ENCODE measurements at regions not wholly inside any gene's neighbourhood (a gene's known extent, or its start where the extent isn't known, plus 50 kb on each side); places are given as distances from the start of the nearest gene placed in this dataset.
A peak's percentile ranks its signal among the peaks of the same experiment; 100 is the strongest.

GRCh38 chrX:113059714-113060113, 219.1 kb upstream of the AMOT start:
- no peak for DNase-seq (ENCODE audit: low read depth, low spot score)

GRCh38 chrX:113058634-113059033, 218.0 kb upstream of the AMOT start:
- no peak for DNase-seq (ENCODE audit: low read depth, low spot score)

DNA sequence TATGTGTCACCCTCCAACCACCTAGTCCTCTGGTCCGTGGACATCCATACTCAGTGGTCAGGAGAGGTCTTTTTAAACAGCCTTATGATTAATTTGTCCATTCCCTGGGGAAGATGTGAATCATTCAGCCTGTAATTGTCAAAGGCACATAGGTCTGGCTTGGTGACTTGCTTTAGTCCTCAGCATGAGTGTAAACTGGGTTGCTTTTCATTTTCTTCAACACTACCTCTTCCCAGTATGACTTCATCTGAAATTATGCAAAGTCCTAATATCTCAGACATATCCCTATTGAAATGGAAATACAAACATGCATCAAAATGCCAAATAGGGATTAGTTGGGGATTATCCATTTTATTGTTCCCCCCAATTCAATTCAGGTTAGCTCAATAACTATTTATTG, 208.3 kb upstream of the AMOT start:
- no peak for DNase-seq (ENCODE audit: low read depth, low spot score)

DNA sequence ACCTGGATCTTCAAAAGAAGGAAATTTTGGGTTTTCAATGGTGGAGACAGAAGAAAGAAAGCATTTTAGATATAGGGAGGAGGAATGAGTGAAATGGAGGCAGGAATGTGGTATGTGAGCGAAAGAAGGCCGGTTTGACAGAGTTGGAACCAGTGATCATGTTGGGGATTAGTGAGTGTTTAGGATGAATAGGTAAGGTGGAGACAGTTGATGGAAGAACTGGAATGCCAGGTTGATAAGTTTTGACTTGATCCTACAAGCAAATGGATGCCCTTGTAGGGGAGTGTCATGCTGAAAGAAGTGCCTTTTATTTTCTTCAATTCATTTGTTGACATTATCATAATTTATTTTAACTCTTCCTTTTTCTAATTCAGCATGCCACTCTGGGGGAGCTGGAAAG, 207.8 kb upstream of the AMOT start:
- DNase-seq (ENCODE audit: low read depth, low spot score) = no peak

GRCh38 chrX:113033966-113034680, 193.5 kb upstream of the AMOT start:
- no peak for DNase-seq (ENCODE audit: low read depth, low spot score)

DNA sequence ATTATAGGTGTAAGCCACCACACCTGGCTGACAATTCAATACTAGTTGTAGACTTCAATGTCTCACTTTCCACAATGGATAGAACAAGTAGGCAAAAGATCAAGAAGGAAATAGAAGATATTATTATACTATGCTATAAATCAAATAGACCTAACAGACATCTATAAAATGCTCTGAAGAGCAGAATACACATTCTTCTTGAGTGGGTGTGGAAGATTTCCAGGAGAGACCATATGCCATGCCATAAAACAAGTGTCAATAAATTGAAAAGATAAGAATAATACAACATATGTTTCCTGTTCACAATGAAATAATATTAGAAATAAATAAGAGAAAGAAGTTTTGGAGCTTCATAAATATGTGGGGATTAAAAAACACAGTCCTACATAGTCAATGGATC, 179.3 kb upstream of the AMOT start:
- DNase-seq (ENCODE audit: low read depth, low spot score) = no peak

- DNase-seq (ENCODE audit: low read depth, low spot score) = peak; percentile 7
Observed at GRCh38 chrX:113009837-113010236, 169.2 kb upstream of the AMOT start.

GRCh38 chrX:113009029-113009428, 168.4 kb upstream of the AMOT start:
- peak; percentile 12 for DNase-seq (ENCODE audit: low read depth, low spot score)

DNA sequence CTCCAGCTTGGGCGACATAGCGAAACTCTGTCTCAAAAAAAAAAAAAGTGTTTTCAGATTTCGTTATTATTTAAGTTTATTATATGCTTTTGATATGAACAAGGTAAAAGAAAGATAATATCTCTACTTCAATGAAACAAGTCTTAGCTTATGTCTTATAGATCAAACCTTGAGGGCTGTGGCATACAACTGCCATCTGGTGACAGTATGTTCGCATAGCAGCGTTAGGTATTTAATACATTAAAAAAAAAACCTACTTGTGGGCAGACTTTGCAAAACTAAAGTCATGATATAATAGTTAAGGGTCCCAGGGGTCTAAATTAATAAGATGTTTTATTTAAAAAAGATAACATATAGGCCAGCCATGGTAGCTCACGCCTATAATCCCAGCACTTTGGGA, 161.2 kb upstream of the AMOT start:
- no peak for DNase-seq (ENCODE audit: low read depth, low spot score)

- peak; percentile 14 for DNase-seq (ENCODE audit: low read depth, low spot score)
Observed at GRCh38 chrX:112997991-112998390, 157.4 kb upstream of the AMOT start.

GRCh38 chrX:112991801-112992200, 151.2 kb upstream of the AMOT start:
- no peak for DNase-seq (ENCODE audit: low read depth, low spot score)

DNA sequence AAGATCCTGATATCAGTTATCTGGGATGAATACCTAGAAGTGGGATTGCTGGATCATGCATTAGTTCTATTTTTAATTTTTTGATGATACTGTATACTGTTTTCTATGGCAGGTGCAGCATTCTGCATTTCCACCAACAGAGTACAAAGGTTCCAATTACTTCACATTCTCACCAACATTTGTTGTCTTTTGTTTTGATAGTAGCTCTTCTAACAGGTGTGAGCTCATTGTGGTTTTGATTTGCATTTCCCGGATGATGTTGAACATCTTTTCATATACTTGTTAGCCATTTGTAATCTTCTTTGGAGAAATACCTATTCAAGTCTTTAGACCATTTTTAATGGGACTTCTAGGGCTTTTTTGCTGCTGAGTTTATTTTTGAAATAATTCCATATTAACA, 139.2 kb upstream of the AMOT start:
- no peak for DNase-seq (ENCODE audit: low read depth, low spot score)

GRCh38 chrX:112968351-112969133, 127.9 kb upstream of the AMOT start:
- no peak for DNase-seq (ENCODE audit: low read depth, low spot score)

GRCh38 chrX:112967903-112968302, 127.3 kb upstream of the AMOT start:
- no peak for DNase-seq (ENCODE audit: low read depth, low spot score)

- peak; percentile 45 for DNase-seq (ENCODE audit: low read depth, low spot score)
Observed at GRCh38 chrX:112967341-112967740, 126.7 kb upstream of the AMOT start.

DNA sequence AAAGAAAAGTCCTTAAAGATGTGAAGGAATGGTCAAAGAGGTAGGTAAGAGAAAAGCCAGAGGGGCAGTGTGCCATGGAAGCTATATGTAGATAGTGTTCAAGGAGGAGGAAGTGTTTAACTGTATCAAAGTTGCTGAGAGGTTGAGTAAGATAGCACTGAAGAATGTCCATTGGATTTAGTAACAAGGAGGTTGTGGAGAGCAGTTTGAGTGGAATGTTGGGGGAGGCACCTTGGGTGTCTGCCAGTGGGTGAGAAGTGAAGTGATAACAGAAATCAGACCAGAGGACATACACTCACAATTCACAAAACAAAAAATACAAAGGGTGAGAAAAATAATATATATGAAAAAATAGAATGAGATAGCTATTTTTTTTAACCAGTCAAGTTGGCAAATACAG, 121.3 kb upstream of the AMOT start:
- no peak for DNase-seq (ENCODE audit: low read depth, low spot score)

DNA sequence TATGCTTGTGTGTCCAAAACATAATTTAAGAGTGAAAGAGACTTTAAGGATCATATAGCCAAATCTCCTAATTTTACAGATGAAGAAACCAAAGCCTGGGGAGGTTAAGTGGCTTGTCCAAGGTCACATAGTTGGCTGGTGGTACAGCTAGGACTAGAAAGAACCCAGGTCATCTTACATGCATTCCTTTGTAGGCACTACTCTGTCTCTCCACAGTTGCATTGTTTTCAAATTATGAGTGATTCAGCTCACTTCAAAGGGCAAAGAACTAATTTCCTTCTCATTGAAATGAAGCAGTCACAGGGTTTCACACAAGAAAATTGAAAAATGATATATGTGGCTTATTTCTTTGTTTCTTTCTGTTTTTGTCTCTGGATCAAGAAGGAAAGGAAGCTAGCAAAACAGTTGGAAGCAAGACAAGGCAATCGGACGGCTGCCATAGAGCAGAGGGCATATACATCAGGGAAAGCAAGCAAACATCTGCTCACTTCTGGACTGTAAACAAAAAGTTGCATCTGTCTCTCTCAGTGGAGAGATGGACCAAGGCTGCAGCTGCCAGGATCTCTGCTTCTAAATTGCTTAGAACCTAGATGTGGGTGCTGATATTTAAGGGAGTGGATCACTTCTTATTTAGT, 107.5 kb upstream of the AMOT start:
- DNase-seq (ENCODE audit: low read depth, low spot score) = no peak

GRCh38 chrX:112946227-112946626, 105.6 kb upstream of the AMOT start:
- no peak for DNase-seq (ENCODE audit: low read depth, low spot score)

- no peak for DNase-seq (ENCODE audit: low read depth, low spot score)
Observed at GRCh38 chrX:112945826-112946225, 105.2 kb upstream of the AMOT start.

GRCh38 chrX:112941209-112941837, 100.7 kb upstream of the AMOT start:
- DNase-seq (ENCODE audit: low read depth, low spot score) = no peak

- no peak for DNase-seq (ENCODE audit: low read depth, low spot score)
Observed at GRCh38 chrX:112935029-112935428, 94.4 kb upstream of the AMOT start.

DNA sequence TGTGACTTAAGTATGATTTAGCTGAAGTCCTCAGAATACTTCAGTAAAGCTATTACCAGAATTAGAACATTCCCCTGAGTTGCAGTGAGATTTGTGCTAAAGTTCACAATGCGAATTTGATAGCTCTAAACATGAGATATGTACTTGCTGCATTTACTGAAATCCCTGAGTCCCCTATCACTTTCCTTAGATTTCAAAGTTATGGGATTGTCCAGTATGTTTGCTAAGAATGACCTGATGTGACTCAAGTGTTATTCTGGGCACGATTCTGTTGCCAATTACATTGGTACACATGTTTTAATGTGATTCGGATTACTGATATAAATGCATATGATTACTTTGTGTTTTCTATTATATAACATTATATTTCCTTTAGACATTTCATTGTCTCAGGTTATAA, 91.3 kb upstream of the AMOT start:
- no peak for DNase-seq (ENCODE audit: low read depth, low spot score)

Measured in ELF-1 (cell line).